ENCODE measurements at regions not wholly inside any gene's neighbourhood (a gene's known extent, or its start where the extent isn't known, plus 50 kb on each side); places are given as distances from the start of the nearest gene placed in this dataset.
"Not testable (repeated sequence)": the region's sequence is repeated elsewhere in the genome, so short reads cannot be mapped to it uniquely, and the experiment has no call there.

DNA sequence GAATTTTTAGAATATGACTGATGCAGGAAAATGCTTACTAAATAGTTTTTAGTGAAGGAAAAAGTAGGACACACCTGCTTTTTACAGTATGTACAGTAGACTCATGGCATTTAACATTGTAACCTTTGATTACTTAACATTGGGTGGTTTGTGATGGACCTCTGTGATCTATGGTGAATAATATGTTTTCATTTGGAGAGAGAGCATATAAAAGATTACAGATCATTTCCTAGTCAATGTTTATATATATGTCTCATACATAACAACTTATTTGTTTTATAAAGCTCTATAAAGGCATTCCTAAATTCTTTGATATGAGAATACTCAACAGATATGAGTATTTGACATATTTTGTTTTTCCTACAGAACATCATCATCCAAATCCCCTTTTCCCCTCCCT is 129.3 kb upstream of the PDE7B start:
- in situ Hi-C loops (cut with MboI; ENCODE audit: low pct_ligation_motif_present in 1 of 4, low pct_unique_long_range_greater_than_20kb in 1 of 4, low sequenced_read_pairs in 3 of 4) (no loop called here), intact Hi-C loops (cut with DNase I; ENCODE audit: low total_unique reads) (no loop called here)
- Histone ChIP-seq H3K36me3 (no peaks in the 10 kb centered on the region), H3K9me3 (peaks cover 0 to 5% of the 10 kb centered on the region in 2 donors), H3K4me3 (no peak overlapping the region), H3K27me3 (no peaks in the 10 kb centered on the region), H3K4me1 (no peaks in the 10 kb centered on the region), H3K27ac (no peak overlapping the region)
- no peak for DNase-seq
- TF ChIP-seq EP300 (IDR thresholded peaks at IDR 0.05; ENCODE audit: low read depth) (no peak), POLR2A (IDR thresholded peaks at IDR 0.05) (no peak)

DNA sequence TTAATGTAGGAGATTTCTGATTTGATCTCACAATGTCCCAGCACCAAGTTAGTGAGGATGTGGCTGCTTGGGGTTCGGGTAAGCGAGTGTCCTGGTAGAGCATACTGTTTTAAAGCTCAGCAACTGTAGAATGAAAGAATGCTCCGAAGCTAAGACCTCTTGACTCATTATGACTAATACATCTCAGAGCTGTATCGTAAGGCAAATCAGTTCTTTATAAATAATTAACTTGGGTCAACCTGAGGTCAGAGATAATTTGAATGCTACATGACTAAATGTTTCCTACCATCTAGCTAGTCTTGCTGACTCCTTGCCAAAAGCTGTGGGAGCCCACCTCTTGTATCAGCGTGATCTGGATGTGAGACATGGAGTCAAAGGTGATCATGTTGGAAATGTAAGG is 128.8 kb upstream of the PDE7B start:
- Histone ChIP-seq H3K27ac (no peak overlapping the region), H3K27me3 (no peaks in the 10 kb centered on the region), H3K4me3 (no peak overlapping the region), H3K9me3 (peaks cover 0 to 5% of the 10 kb centered on the region in 2 donors), H3K4me1 (no peaks in the 10 kb centered on the region), H3K36me3 (no peaks in the 10 kb centered on the region)
- in situ Hi-C loops (cut with MboI; ENCODE audit: low pct_ligation_motif_present in 1 of 4, low pct_unique_long_range_greater_than_20kb in 1 of 4, low sequenced_read_pairs in 3 of 4) = no loop called here
- intact Hi-C loops (cut with DNase I; ENCODE audit: low total_unique reads) = no loop called here
- no peak for TF ChIP-seq EP300 (IDR thresholded peaks at IDR 0.05; ENCODE audit: low read depth)
- WGBS, 2 donors (ENCODE audit: low coverage in 1 of 2) = 43 to 58% methylated on average over 2 to 5 of the region's 5 CpGs
- DNase-seq = no peak

DNA sequence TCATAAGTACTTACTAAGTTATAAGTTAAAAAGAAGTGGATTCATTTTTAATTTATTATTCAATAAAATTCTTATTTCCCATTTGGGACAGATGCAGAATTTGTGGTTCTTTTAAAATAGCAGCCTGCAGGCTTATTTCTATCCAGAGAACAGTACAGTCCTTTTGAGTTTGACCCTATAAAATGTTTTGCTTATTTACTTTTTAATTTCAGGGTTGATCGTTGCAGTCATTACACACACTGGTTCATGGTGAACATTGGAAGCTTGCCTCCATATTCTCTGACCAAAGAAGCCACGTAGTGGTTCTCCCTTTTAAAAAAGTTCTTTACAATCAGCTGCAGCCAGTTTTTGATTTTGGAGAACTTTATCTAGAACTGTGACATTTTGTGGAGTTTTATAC is 122.9 kb upstream of the PDE7B start:
- Histone ChIP-seq H3K36me3 (no peaks in the 10 kb centered on the region), H3K4me3 (no peak overlapping the region), H3K4me1 (no peaks in the 10 kb centered on the region), H3K9me3 (peaks cover 0 to 5% of the 10 kb centered on the region in 2 donors), H3K27me3 (no peaks in the 10 kb centered on the region), H3K27ac (no peak overlapping the region)
- intact Hi-C loops (cut with DNase I; ENCODE audit: low total_unique reads) = no loop called here
- WGBS, 2 donors (ENCODE audit: low coverage in 1 of 2) = 49 to 57% methylated on average over 1 to 2 of the region's 2 CpGs
- in situ Hi-C loops (cut with MboI; ENCODE audit: low pct_ligation_motif_present in 1 of 4, low pct_unique_long_range_greater_than_20kb in 1 of 4, low sequenced_read_pairs in 3 of 4) = no loop called here
- DNase-seq = no peak
- TF ChIP-seq, protein P1, sequence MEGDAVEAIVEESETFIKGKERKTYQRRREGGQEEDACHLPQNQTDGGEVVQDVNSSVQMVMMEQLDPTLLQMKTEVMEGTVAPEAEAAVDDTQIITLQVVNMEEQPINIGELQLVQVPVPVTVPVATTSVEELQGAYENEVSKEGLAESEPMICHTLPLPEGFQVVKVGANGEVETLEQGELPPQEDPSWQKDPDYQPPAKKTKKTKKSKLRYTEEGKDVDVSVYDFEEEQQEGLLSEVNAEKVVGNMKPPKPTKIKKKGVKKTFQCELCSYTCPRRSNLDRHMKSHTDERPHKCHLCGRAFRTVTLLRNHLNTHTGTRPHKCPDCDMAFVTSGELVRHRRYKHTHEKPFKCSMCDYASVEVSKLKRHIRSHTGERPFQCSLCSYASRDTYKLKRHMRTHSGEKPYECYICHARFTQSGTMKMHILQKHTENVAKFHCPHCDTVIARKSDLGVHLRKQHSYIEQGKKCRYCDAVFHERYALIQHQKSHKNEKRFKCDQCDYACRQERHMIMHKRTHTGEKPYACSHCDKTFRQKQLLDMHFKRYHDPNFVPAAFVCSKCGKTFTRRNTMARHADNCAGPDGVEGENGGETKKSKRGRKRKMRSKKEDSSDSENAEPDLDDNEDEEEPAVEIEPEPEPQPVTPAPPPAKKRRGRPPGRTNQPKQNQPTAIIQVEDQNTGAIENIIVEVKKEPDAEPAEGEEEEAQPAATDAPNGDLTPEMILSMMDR (IDR thresholded peaks at IDR 0.05) = no peak
- TF ChIP-seq EP300 (IDR thresholded peaks at IDR 0.05; ENCODE audit: low read depth) (no peak), POLR2A (IDR thresholded peaks at IDR 0.05) (no peak), POLR2AphosphoS5 (IDR thresholded peaks at IDR 0.05) (no peak)

DNA sequence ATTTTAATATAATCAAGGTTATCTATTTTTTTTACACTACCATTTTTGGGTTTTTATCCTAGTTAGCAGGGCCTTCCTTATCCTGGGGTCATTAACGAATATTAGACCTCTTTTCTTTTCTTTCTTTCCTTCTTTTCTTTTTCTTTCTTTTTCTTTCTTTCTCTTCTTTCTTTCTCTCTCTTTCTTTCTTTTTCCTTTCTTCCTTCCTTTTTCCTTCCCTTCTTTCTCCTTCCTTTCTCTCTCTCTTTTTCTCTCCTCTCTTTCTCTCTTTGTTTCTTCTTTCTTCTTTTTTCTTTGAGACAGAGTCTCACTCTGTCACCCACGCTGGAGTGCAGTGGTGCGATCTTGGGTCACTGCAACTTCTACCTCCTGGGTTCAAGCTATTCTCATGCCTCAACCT is 120.4 kb upstream of the PDE7B start:
- Histone ChIP-seq H3K36me3 (no peaks in the 10 kb centered on the region), H3K27me3 (no peaks in the 10 kb centered on the region), H3K4me1 (no peaks in the 10 kb centered on the region), H3K4me3 (no peak overlapping the region), H3K9me3 (peaks cover 0 to under 1% of the 10 kb centered on the region in 2 donors), H3K27ac (no peak overlapping the region)
- intact Hi-C loops (cut with DNase I; ENCODE audit: low total_unique reads) = no loop called here
- 90 to 100% methylated on average over 3 of the region's 3 CpGs for WGBS, 2 donors (ENCODE audit: low coverage in 1 of 2)
- no peak for DNase-seq
- no peak for TF ChIP-seq POLR2AphosphoS5 (IDR thresholded peaks at IDR 0.05)
- no peak for TF ChIP-seq POLR2A (IDR thresholded peaks at IDR 0.05)
- TF ChIP-seq, protein P1 (IDR thresholded peaks at IDR 0.05) = no peak
- no peak for TF ChIP-seq EP300 (IDR thresholded peaks at IDR 0.05; ENCODE audit: low read depth)
- in situ Hi-C loops (cut with MboI; ENCODE audit: low pct_ligation_motif_present in 1 of 4, low pct_unique_long_range_greater_than_20kb in 1 of 4, low sequenced_read_pairs in 3 of 4) = no loop called here

DNA sequence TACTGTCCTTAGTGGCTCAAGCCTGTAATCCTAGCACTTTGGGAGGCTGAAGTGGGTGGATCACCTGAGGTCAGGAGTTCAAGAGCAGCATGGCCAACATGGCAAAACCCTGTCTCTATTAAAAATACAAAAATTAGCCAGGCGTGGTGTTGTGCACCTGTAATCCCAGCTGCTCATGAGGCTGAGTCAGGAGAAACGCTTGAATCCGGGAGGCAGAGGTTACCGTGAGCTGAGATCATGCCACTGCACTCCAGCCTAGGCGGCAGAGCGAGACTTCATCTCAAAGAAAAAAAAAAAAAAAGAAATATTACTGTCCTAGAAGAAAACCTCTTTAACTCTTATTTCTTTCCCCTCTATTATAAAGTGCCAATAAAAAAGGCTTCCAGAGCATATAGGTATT is 115.2 kb upstream of the PDE7B start:
- H3K27me3 ChIP-seq; H3K36me3 ChIP-seq; DNase-seq; H3K4me1 ChIP-seq; H3K27ac ChIP-seq; H3K9me3 ChIP-seq; H3K4me3 ChIP-seq; intact Hi-C loops (cut with DNase I; ENCODE audit: low total_unique reads); in situ Hi-C loops (cut with MboI; ENCODE audit: low pct_ligation_motif_present in 1 of 4, low pct_unique_long_range_greater_than_20kb in 1 of 4, low sequenced_read_pairs in 3 of 4): not testable (repeated sequence)
- WGBS, 2 donors (ENCODE audit: low coverage in 1 of 2) = 88 to 100% methylated on average over 6 of the region's 6 CpGs

DNA sequence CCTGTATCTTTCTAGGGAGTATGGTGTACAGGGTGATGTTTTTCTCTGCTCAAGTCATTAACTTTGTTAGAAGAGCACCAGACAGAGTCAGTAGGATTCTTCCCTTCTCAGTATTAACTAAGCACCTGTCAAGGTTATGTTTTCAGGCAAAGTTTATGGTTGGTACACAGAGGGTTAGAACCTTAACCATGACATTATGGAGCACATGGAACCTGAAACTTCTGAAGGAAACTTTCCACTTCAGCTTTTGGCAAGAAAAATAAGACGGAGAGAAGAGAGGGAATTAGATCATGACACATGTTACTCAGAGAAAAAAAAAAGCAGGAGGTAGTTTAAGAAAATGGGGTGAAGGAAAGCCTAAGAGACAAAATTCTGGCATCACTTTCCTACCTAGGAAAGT is 112.9 kb upstream of the PDE7B start:
- in situ Hi-C loops (cut with MboI; ENCODE audit: low pct_ligation_motif_present in 1 of 4, low pct_unique_long_range_greater_than_20kb in 1 of 4, low sequenced_read_pairs in 3 of 4) = no loop called here
- Histone ChIP-seq H3K27ac (no peak overlapping the region), H3K9me3 (no peaks in the 10 kb centered on the region), H3K4me3 (no peak overlapping the region), H3K27me3 (no peaks in the 10 kb centered on the region), H3K4me1 (no peaks in the 10 kb centered on the region), H3K36me3 (no peaks in the 10 kb centered on the region)
- intact Hi-C loops (cut with DNase I; ENCODE audit: low total_unique reads) = no loop called here
- DNase-seq = no peak
- TF ChIP-seq EP300 (IDR thresholded peaks at IDR 0.05; ENCODE audit: low read depth) = no peak
- TF ChIP-seq POLR2A (IDR thresholded peaks at IDR 0.05) = no peak
- no peak for TF ChIP-seq POLR2AphosphoS5 (IDR thresholded peaks at IDR 0.05)
- TF ChIP-seq, protein P1 (IDR thresholded peaks at IDR 0.05) = no peak
- whole genome bisulfite sequencing, 2 donors (ENCODE audit: low coverage in 1 of 2) = 65 to 89% methylated on average over 1 of the region's 1 CpG
